ENCODE measurements at regions not wholly inside any gene's neighbourhood (a gene's known extent, or its start where the extent isn't known, plus 50 kb on each side); places are given as distances from the start of the nearest gene placed in this dataset.

- TF ChIP-seq CTCF (conservative IDR thresholded peaks at IDR 0.05) (no peak), EZH2 (IDR thresholded peaks at IDR 0.05; ENCODE audit: low read depth) (no peak)
Observed at GRCh38 chrX:146109362-146109761, 291.7 kb downstream of the SLITRK2 start.

Data from PC-9 (cell line).